ENCODE measurements at regions not wholly inside any gene's neighbourhood (a gene's known extent, or its start where the extent isn't known, plus 50 kb on each side); places are given as distances from the start of the nearest gene placed in this dataset.

DNA sequence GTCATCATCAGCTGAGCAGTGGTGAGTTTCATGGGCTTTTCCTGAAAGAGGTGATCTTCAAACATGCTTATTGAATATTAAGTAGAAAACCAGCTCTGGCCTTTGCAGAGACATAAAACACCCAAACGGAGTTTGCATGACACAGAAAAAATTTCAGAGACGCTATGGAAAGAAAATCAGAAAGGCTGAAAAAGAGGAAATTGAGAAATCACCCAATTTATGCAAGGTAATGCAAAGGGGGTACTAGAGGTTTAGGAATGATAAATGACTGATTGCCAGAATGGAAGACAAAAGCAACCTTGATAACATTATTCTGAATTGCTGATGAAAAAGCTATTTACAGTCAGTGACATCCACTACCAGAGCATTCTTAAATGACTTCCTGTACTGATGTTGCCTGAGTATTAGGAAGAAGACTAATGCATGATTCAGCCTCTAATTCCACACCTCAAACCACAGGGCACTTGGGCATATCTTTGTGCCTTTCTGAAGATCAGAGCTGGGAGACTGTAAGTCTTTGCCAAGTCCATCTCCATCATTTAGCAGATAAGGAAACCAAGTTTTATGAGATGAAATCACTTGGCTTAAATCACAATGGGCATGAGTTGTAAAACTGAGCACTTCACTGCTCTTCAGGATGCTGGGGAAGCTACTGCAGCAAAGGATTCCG lies 565.7 kb downstream of the PPARGC1A start:
- no peak for TF ChIP-seq CTCF (IDR thresholded peaks at IDR 0.05)
- Histone ChIP-seq H3K4me1 (no peaks in the 10 kb centered on the region), H3K27ac (no peak overlapping the region), H3K9me3 (no peaks in the 10 kb centered on the region), H3K27me3 (ENCODE audit: low read depth) (no peaks in the 10 kb centered on the region), H3K4me3 (no peak overlapping the region), H3K36me3 (no peaks in the 10 kb centered on the region)
- ATAC-seq (no peak), DNase-seq (no peak)
- intact Hi-C loops (cut with DNase I) = no loop called here

DNA sequence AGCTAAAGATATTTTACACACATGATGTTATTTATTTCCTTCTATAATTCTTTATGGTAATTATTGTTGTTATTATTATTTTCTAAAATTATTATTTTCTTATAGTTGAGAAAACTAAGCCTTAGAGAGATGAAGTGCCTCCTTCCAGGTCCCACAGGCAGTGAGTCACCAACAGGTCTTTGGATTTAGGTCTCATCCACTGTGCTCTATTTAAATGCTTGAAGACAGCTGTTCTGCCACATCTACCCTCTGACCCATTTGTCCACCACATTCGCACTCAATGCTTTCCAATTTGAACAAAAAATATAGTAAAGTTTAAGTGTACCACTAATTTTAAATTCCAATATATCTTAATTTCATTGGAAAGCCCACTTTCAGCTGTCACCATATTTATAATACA lies 566.4 kb downstream of the PPARGC1A start:
- no peak overlapping the region for H3K27ac ChIP-seq
- no peaks in the 10 kb centered on the region for H3K27me3 ChIP-seq (ENCODE audit: low read depth)
- H3K36me3 ChIP-seq = no peaks in the 10 kb centered on the region
- TF ChIP-seq CTCF (IDR thresholded peaks at IDR 0.05) = no peak
- H3K4me1 ChIP-seq = no peaks in the 10 kb centered on the region
- no peak for ATAC-seq
- intact Hi-C loops (cut with DNase I) = no loop called here
- no peak for DNase-seq
- no peak overlapping the region for H3K4me3 ChIP-seq
- no peaks in the 10 kb centered on the region for H3K9me3 ChIP-seq

DNA sequence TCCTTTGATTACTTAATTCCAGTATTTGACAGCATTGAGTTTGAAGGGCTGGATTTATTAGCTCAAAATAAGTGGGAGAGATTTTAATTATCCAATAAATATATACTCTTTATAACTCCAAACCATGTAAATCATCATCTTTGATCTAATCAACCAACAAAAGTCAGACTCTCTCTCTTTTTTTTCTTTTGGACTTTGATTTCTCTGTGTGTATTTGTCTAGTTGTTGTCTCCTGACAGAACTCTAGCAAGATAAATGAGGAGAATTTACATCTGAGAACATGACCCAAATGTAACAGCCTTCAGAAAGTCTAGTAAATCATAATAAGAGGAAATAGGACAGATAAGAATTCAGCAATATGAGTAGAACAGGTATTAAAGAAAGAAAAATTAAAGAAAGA lies 567.1 kb downstream of the PPARGC1A start:
- no peak overlapping the region for H3K4me3 ChIP-seq
- H3K27ac ChIP-seq = no peak overlapping the region
- intact Hi-C loops (cut with DNase I) = no loop called here
- H3K4me1 ChIP-seq = no peaks in the 10 kb centered on the region
- TF ChIP-seq CTCF (IDR thresholded peaks at IDR 0.05) = no peak
- no peak for ATAC-seq
- H3K36me3 ChIP-seq = no peaks in the 10 kb centered on the region
- H3K9me3 ChIP-seq = no peaks in the 10 kb centered on the region
- no peak for DNase-seq
- no peaks in the 10 kb centered on the region for H3K27me3 ChIP-seq (ENCODE audit: low read depth)

DNA sequence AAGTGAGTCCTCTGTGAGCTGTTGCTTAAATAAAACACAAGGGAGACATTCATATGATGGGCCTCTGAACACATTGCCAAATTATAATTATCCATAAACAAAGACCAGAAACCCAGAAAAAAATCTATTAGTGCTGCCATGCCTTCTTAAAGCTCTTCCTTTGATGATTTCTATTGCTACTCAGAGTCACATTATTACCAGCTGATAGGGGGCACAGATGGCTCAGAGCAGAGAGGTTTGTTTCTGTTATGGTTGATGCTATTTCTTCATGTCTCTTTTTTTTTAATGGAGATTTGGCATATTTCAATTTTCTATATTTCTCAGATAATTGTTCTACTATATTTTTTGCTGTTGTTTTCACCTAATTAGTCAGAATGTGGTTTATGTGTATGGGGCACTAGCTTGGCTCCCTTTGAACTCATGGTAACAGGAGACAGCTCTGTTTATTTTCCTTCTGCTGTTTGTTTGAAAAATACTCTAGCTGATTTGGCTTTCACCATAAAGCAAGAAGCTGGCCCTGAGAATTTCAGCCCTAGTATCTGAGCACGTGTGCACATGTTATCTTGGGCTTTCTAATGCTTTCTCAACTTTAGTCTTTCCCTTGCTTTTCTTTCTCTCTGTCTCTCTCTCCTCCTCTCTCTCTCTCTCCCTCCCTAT lies 568.8 kb downstream of the PPARGC1A start:
- no peak overlapping the region for H3K4me3 ChIP-seq
- H3K36me3 ChIP-seq = no peaks in the 10 kb centered on the region
- intact Hi-C loops (cut with DNase I) = no loop called here
- H3K9me3 ChIP-seq = no peaks in the 10 kb centered on the region
- DNase-seq (no peak), ATAC-seq (no peak)
- H3K27me3 ChIP-seq (ENCODE audit: low read depth) = no peaks in the 10 kb centered on the region
- H3K4me1 ChIP-seq = no peaks in the 10 kb centered on the region
- no peak for TF ChIP-seq CTCF (IDR thresholded peaks at IDR 0.05)
- no peak overlapping the region for H3K27ac ChIP-seq

DNA sequence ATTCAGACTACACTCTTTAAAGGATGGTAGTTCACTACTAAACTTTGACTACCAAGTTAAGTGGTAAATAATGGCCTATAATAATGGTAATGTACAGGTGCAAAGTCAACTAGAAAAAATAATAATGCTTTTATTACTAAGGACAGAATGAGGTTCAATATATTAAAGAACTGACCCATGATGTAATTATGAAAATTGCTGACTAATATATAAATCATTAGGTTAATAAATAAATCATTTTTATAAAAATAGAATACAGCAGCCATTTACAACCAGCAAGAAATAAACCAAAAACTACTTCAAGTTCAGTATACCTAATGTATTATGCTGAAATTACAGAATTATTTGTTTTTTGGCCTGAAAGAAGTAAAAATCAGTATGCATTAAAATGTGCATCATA lies 577.2 kb downstream of the PPARGC1A start:
- H3K4me1 ChIP-seq = no peaks in the 10 kb centered on the region
- no peak overlapping the region for H3K4me3 ChIP-seq
- ATAC-seq (no peak), DNase-seq (no peak)
- intact Hi-C loops (cut with DNase I) = no loop called here
- H3K27ac ChIP-seq = no peak overlapping the region
- no peak for TF ChIP-seq CTCF (IDR thresholded peaks at IDR 0.05)
- no peaks in the 10 kb centered on the region for H3K36me3 ChIP-seq
- no peaks in the 10 kb centered on the region for H3K27me3 ChIP-seq (ENCODE audit: low read depth)
- H3K9me3 ChIP-seq = no peaks in the 10 kb centered on the region
